K562 (cell line): ENCODE measurements at regions not wholly inside any gene's neighbourhood (a gene's known extent, or its start where the extent isn't known, plus 50 kb on each side); places are given as distances from the start of the nearest gene placed in this dataset.

ENCODE experiments used
- HES1 ChIP-seq: fragments of 450-650 bp; IDR thresholded peaks from 2 replicates; pipeline ENCODE4 v1.6.1; 2016; ENCODE audit warnings: low read depth, mild to moderate bottlenecking, moderate library complexity
- KDM5B ChIP-seq: fragments of 200-600 bp; sonication (generic); IDR thresholded peaks from 2 replicates; pipeline ENCODE4 v1.6.1; 2012; ENCODE audit warnings: low read depth, mild to moderate bottlenecking, moderate library complexity, low read length, control low read depth, inconsistent platforms; ENCODE audit not compliant: insufficient replicate concordance
- KLF16 ChIP-seq: IDR thresholded peaks from 2 replicates; pipeline ENCODE4 v1.6.1; 2016; ENCODE audit warnings: antibody characterized with exemption

DNA sequence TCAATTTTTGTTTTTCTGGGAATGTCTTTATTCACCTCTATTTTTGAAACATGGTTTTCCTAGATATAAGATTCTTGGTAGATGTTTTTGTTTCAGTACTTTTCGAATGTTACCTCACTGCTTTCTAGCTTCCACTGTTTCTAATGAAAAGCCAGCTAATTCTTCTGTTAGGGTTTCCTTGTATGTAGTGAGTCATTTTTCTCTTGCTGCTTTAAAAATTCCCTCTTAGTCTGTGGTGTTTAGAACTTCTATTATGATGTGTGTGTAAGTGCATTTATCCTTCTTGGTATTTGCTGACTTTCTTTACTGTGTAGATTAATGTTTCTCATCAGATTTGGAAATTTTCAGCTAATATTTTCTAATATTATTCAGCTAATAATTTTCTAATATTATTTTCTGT lies 151.1 kb upstream of the OSTN start:
- TF ChIP-seq HES1 = no peak
- no peak for TF ChIP-seq KLF16
- TF ChIP-seq KDM5B = no peak
